HepG2 (cell line): ENCODE measurements at regions not wholly inside any gene's neighbourhood (a gene's known extent, or its start where the extent isn't known, plus 50 kb on each side); places are given as distances from the start of the nearest gene placed in this dataset.

Experiments used
- ATAC-seq: fragments of 200-7000 bp; cut with Tn5 transposase; 3 replicates; pipeline ENCODE4 v1.9.1; 2020; ENCODE audit warnings: mild to moderate bottlenecking, moderate library complexity
- BruUV-seq: library from RNA; stranded (reverse); fragments of 400-500 nt; replicated peaks from 2 replicates; lab custom pipeline; 2021; lab: Mats Ljungman, UMichigan
- CTCF ChIA-PET: fragments of 300-600 bp; formaldehyde crosslinking; extraction: SDS; loops from one replicate; lab custom pipeline; 2021; ENCODE audit warnings: low total read pairs, inconsistent platforms, low intra/inter-chr PET ratio; lab: Yijun Ruan, JAX
- POLR2A ChIA-PET: fragments of 350-600 bp; sonication (Branson Sonifier 250); formaldehyde crosslinking; loops from one replicate; lab custom pipeline; 2020; ENCODE audit warnings: antibody characterized with exemption, inconsistent platforms; lab: Yijun Ruan, JAX
- DNase-seq: peaks from one replicate; pipeline ENCODE4 v3.0.0-alpha.2; 2015; ENCODE audit warnings: low spot score
- FAIRE-seq: peaks from 3 replicates; lab custom pipeline; 2011; peaks lifted over from hg19 to GRCh38; lab: Jason Lieb, UNC
- H2AFZ ChIP-seq: one replicate; pipeline ENCODE4 v1.6.1; 2011; ENCODE audit warnings: low read length, inconsistent platforms
- H3K27ac ChIP-seq: fragments of 300-600 bp; 3 replicates; pipeline ENCODE4 v1.8.0; 2011; ENCODE audit warnings: mixed run types, mild to moderate bottlenecking, mixed read lengths, low read length, inconsistent platforms; ENCODE audit not compliant: insufficient read depth; ENCODE audit errors: extremely low read length
- H3K27me3 ChIP-seq, 2 experiments: fragments of 200-600 bp in 1 of 2; 2 replicates in 1 of 2; 3 replicates in 1 of 2; pipeline versions ENCODE4 v1.6.0 to v1.8.0; 2011; ENCODE audit warnings: low read length in 2 of 2, mild to moderate bottlenecking in 2 of 2, moderate library complexity in 2 of 2, inconsistent platforms in 1 of 2; ENCODE audit not compliant: insufficient read depth in 2 of 2, control insufficient read depth in 1 of 2
- H3K36me3 ChIP-seq, 2 experiments: fragments of 200-600 bp in 1 of 2; replicated peaks in 1 of 2; 2 replicates in 1 of 2; 3 replicates in 1 of 2; pipeline versions ENCODE4 v1.5.1 to v1.8.0; 2011; ENCODE audit warnings: low read length in 2 of 2, inconsistent platforms in 1 of 2; ENCODE audit not compliant: insufficient read depth in 2 of 2, control insufficient read depth in 1 of 2
- H3K4me1 ChIP-seq: 2 replicates; pipeline ENCODE4 v1.5.1; 2012; ENCODE audit warnings: low read length, inconsistent platforms; ENCODE audit not compliant: insufficient read depth
- H3K4me2 ChIP-seq: 2 replicates; pipeline ENCODE4 v1.6.0; 2011; ENCODE audit warnings: low read depth, low read length, inconsistent platforms
- H3K4me3 ChIP-seq, 3 experiments: fragments of 200-600 bp in 1 of 3; sonication (generic), shearing (Covaris generic) in 1 of 3; replicated peaks in 1 of 3; 2 replicates each; pipeline ENCODE4 v1.5.1; 2011 to 2016; ENCODE audit warnings: low read length in 3 of 3, inconsistent platforms in 2 of 3, low read depth in 2 of 3, mild to moderate bottlenecking in 2 of 3, control low read depth in 1 of 3, mixed read lengths in 1 of 3; ENCODE audit not compliant: insufficient read depth in 1 of 3
- H3K79me2 ChIP-seq: one replicate; pipeline ENCODE4 v1.6.1; 2011; ENCODE audit warnings: low read length, inconsistent platforms; ENCODE audit not compliant: insufficient read depth
- H3K9ac ChIP-seq: 2 replicates; pipeline ENCODE4 v1.6.0; 2011; ENCODE audit warnings: mild to moderate bottlenecking, low read depth, low read length, inconsistent platforms; ENCODE audit not compliant: insufficient read depth
- H3K9me3 ChIP-seq: 2 replicates; pipeline ENCODE4 v1.5.1; 2012; ENCODE audit warnings: mild to moderate bottlenecking, low read length
- H4K20me1 ChIP-seq: 2 replicates; pipeline ENCODE4 v1.6.0; 2011; ENCODE audit warnings: inconsistent platforms, mild to moderate bottlenecking, low read length, moderate library complexity; ENCODE audit not compliant: insufficient read depth
- EEA1 ChIP-seq: sonication (generic); formaldehyde crosslinking; IDR thresholded peaks from 2 replicates; pipeline ENCODE4 v1.5.1; 2020; ENCODE audit warnings: mild to moderate bottlenecking, missing genetic modification reagents, borderline replicate concordance
- FLYWCH1 ChIP-seq: sonication (generic); formaldehyde crosslinking; IDR thresholded peaks from 2 replicates; pipeline ENCODE4 v1.8.1; 2023; ENCODE audit warnings: mild to moderate bottlenecking, missing genetic modification reagents
- MED1 ChIP-seq: sonication (generic); formaldehyde crosslinking; IDR thresholded peaks from 2 replicates; pipeline ENCODE4 v1.4.0; 2020; ENCODE audit warnings: missing genetic modification reagents
- MED8 ChIP-seq: sonication (generic); formaldehyde crosslinking; IDR thresholded peaks from 2 replicates; pipeline ENCODE4 v1.8.1; 2023; ENCODE audit warnings: mild to moderate bottlenecking, missing genetic modification reagents; ENCODE audit not compliant: insufficient replicate concordance
- RNF219 ChIP-seq: sonication (generic); formaldehyde crosslinking; IDR thresholded peaks from 2 replicates; pipeline ENCODE4 v1.5.0; 2020; ENCODE audit warnings: mild to moderate bottlenecking, missing genetic modification reagents
- SP140L ChIP-seq: sonication (generic); formaldehyde crosslinking; IDR thresholded peaks from 2 replicates; pipeline ENCODE4 v1.4.0; 2020; ENCODE audit warnings: missing genetic modification reagents, borderline replicate concordance
- TRIM24 ChIP-seq: sonication (generic); formaldehyde crosslinking; IDR thresholded peaks from 2 replicates; pipeline ENCODE4 v1.8.0; 2022; ENCODE audit warnings: mild to moderate bottlenecking, missing genetic modification reagents
- ZBTB7A ChIP-seq: sonication (generic); formaldehyde crosslinking; IDR thresholded peaks from 2 replicates; pipeline ENCODE4 v1.8.0; 2022; ENCODE audit warnings: mild to moderate bottlenecking, missing genetic modification reagents
- in situ Hi-C: cut with HindIII; loops from 2 replicates; pipeline ENCODE4 v1.10.0; 2017; ENCODE audit warnings: low pct_unique_long_range_greater_than_20kb; ENCODE audit not compliant: extremely low pct_ligation_motif_present
- intact Hi-C: fragments of 100-400 bp; cut with micrococcal nuclease; formaldehyde crosslinking; loops from one replicate; pipeline ENCODE4 v1.10.0; 2022; ENCODE audit not compliant: unreplicated experiment

- TF ChIP-seq FLYWCH1 (CRISPR knock-in tag) (no peak), TRIM24 (CRISPR knock-in tag) (no peak), SP140L (CRISPR knock-in tag) (no peak), MED8 (no peak), MED1 (CRISPR knock-in tag) (no peak), RNF219 (no peak), ZBTB7A (no peak)
Observed at GRCh38 chr12:23185346-23185745, 560.4 kb downstream of the ETNK1 start (continued).

DNA sequence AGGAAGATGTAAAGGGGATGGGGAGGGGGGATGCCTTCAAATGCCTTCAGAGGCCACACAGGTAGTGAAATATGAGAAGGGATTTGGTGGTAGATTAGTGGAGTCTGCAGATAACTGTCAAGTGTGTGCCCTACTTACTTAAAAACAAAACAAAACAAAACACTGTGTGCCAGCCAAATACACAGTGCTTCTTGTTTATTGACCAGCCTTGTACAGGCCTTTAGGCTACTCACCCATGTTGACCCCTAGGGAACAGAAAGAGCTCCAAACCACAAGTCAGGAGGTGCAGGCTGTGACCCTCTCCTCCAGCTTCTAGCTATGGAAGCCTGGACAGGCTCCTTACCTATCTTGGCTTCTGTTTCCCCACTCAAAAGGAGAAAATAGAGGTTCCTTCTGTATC, 562.0 kb downstream of the ETNK1 start:
- ATAC-seq (no peak), FAIRE-seq (no peak), DNase-seq (no peak)
- intact Hi-C loops = no loop called here
- Histone ChIP-seq H3K79me2 (no peaks in the 10 kb centered on the region), H3K9ac (no peak overlapping the region), H2AFZ (no peak overlapping the region), H3K9me3 (no peaks in the 10 kb centered on the region), H3K27ac (no peak overlapping the region), H3K4me2 (no peak overlapping the region), H3K4me3 (no peak overlapping the region), H3K27me3 (no peaks in the 10 kb centered on the region), H4K20me1 (no peaks in the 10 kb centered on the region), H3K4me1 (no peaks in the 10 kb centered on the region), H3K36me3 (no peaks in the 10 kb centered on the region)
- POLR2A ChIA-PET = no interaction called here
- no TSS peak for BruUV-seq
- in situ Hi-C loops = no loop called here
- CTCF ChIA-PET = no interaction called here
- TF ChIP-seq EEA1 (CRISPR knock-in tag) = no peak
